ENCODE measurements at regions not wholly inside any gene's neighbourhood (a gene's known extent, or its start where the extent isn't known, plus 50 kb on each side); places are given as distances from the start of the nearest gene placed in this dataset.

GRCh38 chr9:13410566-13411031, 131.1 kb upstream of the MPDZ start:
- TF ChIP-seq, protein P1, sequence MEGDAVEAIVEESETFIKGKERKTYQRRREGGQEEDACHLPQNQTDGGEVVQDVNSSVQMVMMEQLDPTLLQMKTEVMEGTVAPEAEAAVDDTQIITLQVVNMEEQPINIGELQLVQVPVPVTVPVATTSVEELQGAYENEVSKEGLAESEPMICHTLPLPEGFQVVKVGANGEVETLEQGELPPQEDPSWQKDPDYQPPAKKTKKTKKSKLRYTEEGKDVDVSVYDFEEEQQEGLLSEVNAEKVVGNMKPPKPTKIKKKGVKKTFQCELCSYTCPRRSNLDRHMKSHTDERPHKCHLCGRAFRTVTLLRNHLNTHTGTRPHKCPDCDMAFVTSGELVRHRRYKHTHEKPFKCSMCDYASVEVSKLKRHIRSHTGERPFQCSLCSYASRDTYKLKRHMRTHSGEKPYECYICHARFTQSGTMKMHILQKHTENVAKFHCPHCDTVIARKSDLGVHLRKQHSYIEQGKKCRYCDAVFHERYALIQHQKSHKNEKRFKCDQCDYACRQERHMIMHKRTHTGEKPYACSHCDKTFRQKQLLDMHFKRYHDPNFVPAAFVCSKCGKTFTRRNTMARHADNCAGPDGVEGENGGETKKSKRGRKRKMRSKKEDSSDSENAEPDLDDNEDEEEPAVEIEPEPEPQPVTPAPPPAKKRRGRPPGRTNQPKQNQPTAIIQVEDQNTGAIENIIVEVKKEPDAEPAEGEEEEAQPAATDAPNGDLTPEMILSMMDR (conservative IDR thresholded peaks at IDR 0.05; ENCODE audit: low read depth, low read length) = no peak
- TF ChIP-seq EZH2 (IDR thresholded peaks at IDR 0.05; ENCODE audit: borderline replicate concordance, low read depth, low read length, poor library complexity, severe bottlenecking) = no peak

All from A673 (cell line).